22Rv1 (cell line): ENCODE measurements at regions not wholly inside any gene's neighbourhood (a gene's known extent, or its start where the extent isn't known, plus 50 kb on each side); places are given as distances from the start of the nearest gene placed in this dataset.

Experiments used
- ZFX ChIP-seq: fragments of 450-650 bp; IDR thresholded peaks from 2 replicates; pipeline ENCODE4 v1.6.1; 2017; ENCODE audit warnings: antibody characterized with exemption, borderline replicate concordance
- TF ChIP-seq, protein P1 (sequence below): fragments of 450-650 bp; IDR thresholded peaks from 2 replicates; pipeline ENCODE4 v1.5.1; 2017; ENCODE audit warnings: mild to moderate bottlenecking

DNA sequence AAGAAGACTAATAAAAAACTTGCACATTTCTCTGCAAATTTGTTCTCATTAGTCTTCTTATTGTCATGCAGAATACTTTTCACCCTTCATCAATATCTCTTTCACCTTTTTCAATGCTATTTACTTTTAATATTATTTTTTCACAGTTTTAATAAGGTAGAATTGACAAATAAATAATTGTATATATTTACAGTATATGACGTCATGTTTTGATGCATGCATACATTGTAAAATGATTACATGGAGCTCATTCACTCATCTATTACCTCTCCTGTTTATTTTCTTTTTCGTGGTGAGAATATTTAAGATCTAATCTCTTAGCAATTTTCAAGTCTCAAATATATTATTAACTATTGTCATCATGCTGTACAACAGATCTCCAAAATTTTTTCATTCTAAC, 658.2 kb upstream of the MKI67 start:
- TF ChIP-seq, protein P1, sequence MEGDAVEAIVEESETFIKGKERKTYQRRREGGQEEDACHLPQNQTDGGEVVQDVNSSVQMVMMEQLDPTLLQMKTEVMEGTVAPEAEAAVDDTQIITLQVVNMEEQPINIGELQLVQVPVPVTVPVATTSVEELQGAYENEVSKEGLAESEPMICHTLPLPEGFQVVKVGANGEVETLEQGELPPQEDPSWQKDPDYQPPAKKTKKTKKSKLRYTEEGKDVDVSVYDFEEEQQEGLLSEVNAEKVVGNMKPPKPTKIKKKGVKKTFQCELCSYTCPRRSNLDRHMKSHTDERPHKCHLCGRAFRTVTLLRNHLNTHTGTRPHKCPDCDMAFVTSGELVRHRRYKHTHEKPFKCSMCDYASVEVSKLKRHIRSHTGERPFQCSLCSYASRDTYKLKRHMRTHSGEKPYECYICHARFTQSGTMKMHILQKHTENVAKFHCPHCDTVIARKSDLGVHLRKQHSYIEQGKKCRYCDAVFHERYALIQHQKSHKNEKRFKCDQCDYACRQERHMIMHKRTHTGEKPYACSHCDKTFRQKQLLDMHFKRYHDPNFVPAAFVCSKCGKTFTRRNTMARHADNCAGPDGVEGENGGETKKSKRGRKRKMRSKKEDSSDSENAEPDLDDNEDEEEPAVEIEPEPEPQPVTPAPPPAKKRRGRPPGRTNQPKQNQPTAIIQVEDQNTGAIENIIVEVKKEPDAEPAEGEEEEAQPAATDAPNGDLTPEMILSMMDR: no peak
- TF ChIP-seq ZFX: no peak
